H1 (cell line): ENCODE measurements at regions not wholly inside any gene's neighbourhood (a gene's known extent, or its start where the extent isn't known, plus 50 kb on each side); places are given as distances from the start of the nearest gene placed in this dataset.

Experiments used
- BACH1 ChIP-seq: IDR thresholded peaks from 2 replicates; pipeline ENCODE4 v1.6.1; 2012; ENCODE audit warnings: low read length, improper control_type of control experiment
- CBX5 ChIP-seq: fragments of 300-800, 300-1000 bp; sonication (generic); IDR thresholded peaks from 2 replicates; pipeline ENCODE4 v1.7.1; 2016; ENCODE audit warnings: antibody characterized with exemption, low read length, low read depth
- EZH2 ChIP-seq: fragments of 200-600 bp; sonication (generic); IDR thresholded peaks from 2 replicates; pipeline ENCODE4 v1.7.1; 2012; ENCODE audit warnings: low read depth, mild to moderate bottlenecking, moderate library complexity, low read length, inconsistent platforms; ENCODE audit not compliant: severe bottlenecking
- KDM5A ChIP-seq: fragments of 200-600 bp; IDR thresholded peaks from 2 replicates; pipeline ENCODE4 v1.7.1; 2012; ENCODE audit warnings: mild to moderate bottlenecking, low read length, inconsistent platforms, mixed read lengths
- MAFK ChIP-seq: IDR thresholded peaks from 2 replicates; pipeline ENCODE4 v1.6.1; 2012; ENCODE audit warnings: low read depth, mild to moderate bottlenecking, improper control_type of control experiment, low read length
- PHF8 ChIP-seq: fragments of 200-600 bp; sonication (generic); conservative IDR thresholded peaks from 2 replicates; pipeline ENCODE4 v1.7.1; 2012; ENCODE audit warnings: low read depth, mild to moderate bottlenecking, inconsistent platforms, low read length, moderate library complexity
- RBBP5 ChIP-seq: IDR thresholded peaks from 2 replicates; pipeline ENCODE4 v1.7.1; 2012; ENCODE audit warnings: low read depth, mild to moderate bottlenecking, inconsistent platforms, low read length, moderate library complexity, borderline replicate concordance
- SIRT6 ChIP-seq: IDR thresholded peaks from one replicate; pipeline ENCODE4 v1.7.1; 2012; ENCODE audit warnings: low read length, inconsistent platforms
- SP1 ChIP-seq: IDR thresholded peaks from 2 replicates; pipeline ENCODE4 v1.6.1; 2011; ENCODE audit warnings: low read depth, low read length
- YY1 ChIP-seq: IDR thresholded peaks from 2 replicates; pipeline ENCODE4 v1.6.1; 2011; ENCODE audit warnings: low read depth, mild to moderate bottlenecking, low read length
- TF ChIP-seq, protein P1 (sequence below): fragments of 300-600 bp; sonication (generic); IDR thresholded peaks from 2 replicates; pipeline ENCODE4 v1.7.1; 2012; ENCODE audit warnings: low read length, moderate library complexity, mild to moderate bottlenecking, inconsistent platforms; ENCODE audit not compliant: insufficient replicate concordance

DNA sequence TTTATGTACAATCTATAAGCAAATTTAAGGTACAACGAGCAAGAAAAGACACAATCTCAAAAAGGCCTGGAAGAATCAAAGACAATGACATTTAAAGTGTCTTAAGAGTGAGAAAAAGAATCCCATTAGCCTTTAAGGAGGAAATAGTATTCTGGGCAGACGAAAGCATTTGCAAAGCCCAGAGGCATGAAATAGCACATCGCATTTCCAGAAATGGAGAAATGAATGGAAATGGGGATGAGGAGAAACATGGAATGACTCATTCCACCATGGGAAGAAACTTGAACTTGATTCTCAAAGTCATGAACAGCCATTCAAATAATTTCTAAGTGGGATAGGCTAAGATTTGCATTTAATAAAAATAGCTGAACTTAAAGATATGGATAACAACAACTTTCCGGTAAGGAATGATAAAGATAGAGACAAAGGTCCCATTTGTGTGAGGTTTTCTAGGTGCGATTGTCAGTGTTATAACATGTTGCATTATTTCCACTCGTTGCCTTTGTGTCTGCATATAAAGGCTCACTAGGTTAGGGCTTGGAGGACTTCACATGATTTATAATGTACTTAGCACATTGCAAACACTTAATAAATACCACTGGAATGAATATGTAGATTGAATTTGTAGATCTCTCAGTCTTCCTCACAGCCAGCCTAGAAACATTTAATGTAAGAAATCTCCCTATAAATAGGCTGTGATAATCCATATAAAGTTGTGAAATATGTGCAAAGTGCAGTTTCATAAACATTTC, 310.3 kb upstream of the KLF6 start (continued):
- TF ChIP-seq, protein P1, sequence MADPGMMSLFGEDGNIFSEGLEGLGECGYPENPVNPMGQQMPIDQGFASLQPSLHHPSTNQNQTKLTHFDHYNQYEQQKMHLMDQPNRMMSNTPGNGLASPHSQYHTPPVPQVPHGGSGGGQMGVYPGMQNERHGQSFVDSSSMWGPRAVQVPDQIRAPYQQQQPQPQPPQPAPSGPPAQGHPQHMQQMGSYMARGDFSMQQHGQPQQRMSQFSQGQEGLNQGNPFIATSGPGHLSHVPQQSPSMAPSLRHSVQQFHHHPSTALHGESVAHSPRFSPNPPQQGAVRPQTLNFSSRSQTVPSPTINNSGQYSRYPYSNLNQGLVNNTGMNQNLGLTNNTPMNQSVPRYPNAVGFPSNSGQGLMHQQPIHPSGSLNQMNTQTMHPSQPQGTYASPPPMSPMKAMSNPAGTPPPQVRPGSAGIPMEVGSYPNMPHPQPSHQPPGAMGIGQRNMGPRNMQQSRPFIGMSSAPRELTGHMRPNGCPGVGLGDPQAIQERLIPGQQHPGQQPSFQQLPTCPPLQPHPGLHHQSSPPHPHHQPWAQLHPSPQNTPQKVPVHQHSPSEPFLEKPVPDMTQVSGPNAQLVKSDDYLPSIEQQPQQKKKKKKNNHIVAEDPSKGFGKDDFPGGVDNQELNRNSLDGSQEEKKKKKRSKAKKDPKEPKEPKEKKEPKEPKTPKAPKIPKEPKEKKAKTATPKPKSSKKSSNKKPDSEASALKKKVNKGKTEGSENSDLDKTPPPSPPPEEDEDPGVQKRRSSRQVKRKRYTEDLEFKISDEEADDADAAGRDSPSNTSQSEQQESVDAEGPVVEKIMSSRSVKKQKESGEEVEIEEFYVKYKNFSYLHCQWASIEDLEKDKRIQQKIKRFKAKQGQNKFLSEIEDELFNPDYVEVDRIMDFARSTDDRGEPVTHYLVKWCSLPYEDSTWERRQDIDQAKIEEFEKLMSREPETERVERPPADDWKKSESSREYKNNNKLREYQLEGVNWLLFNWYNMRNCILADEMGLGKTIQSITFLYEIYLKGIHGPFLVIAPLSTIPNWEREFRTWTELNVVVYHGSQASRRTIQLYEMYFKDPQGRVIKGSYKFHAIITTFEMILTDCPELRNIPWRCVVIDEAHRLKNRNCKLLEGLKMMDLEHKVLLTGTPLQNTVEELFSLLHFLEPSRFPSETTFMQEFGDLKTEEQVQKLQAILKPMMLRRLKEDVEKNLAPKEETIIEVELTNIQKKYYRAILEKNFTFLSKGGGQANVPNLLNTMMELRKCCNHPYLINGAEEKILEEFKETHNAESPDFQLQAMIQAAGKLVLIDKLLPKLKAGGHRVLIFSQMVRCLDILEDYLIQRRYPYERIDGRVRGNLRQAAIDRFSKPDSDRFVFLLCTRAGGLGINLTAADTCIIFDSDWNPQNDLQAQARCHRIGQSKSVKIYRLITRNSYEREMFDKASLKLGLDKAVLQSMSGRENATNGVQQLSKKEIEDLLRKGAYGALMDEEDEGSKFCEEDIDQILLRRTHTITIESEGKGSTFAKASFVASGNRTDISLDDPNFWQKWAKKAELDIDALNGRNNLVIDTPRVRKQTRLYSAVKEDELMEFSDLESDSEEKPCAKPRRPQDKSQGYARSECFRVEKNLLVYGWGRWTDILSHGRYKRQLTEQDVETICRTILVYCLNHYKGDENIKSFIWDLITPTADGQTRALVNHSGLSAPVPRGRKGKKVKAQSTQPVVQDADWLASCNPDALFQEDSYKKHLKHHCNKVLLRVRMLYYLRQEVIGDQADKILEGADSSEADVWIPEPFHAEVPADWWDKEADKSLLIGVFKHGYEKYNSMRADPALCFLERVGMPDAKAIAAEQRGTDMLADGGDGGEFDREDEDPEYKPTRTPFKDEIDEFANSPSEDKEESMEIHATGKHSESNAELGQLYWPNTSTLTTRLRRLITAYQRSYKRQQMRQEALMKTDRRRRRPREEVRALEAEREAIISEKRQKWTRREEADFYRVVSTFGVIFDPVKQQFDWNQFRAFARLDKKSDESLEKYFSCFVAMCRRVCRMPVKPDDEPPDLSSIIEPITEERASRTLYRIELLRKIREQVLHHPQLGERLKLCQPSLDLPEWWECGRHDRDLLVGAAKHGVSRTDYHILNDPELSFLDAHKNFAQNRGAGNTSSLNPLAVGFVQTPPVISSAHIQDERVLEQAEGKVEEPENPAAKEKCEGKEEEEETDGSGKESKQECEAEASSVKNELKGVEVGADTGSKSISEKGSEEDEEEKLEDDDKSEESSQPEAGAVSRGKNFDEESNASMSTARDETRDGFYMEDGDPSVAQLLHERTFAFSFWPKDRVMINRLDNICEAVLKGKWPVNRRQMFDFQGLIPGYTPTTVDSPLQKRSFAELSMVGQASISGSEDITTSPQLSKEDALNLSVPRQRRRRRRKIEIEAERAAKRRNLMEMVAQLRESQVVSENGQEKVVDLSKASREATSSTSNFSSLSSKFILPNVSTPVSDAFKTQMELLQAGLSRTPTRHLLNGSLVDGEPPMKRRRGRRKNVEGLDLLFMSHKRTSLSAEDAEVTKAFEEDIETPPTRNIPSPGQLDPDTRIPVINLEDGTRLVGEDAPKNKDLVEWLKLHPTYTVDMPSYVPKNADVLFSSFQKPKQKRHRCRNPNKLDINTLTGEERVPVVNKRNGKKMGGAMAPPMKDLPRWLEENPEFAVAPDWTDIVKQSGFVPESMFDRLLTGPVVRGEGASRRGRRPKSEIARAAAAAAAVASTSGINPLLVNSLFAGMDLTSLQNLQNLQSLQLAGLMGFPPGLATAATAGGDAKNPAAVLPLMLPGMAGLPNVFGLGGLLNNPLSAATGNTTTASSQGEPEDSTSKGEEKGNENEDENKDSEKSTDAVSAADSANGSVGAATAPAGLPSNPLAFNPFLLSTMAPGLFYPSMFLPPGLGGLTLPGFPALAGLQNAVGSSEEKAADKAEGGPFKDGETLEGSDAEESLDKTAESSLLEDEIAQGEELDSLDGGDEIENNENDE, result no peak
- TF ChIP-seq CBX5 (no peak), PHF8 (no peak), SIRT6 (no peak), EZH2 (no peak), BACH1 (no peak), YY1 (no peak), RBBP5 (no peak), MAFK (no peak), KDM5A (no peak), SP1 (no peak)
